Neural crest cell (in vitro differentiated cells): ENCODE measurements at regions not wholly inside any gene's neighbourhood (a gene's known extent, or its start where the extent isn't known, plus 50 kb on each side); places are given as distances from the start of the nearest gene placed in this dataset.

ENCODE experiments used
- DNase-seq: peaks from one replicate; pipeline ENCODE4 v3.0.0; 2021; ENCODE audit warnings: low read depth, mixed read lengths, low spot score
- H3K27ac Mint-ChIP-seq: one replicate; pipeline ENCODE4 v1.8.0; 2021; ENCODE audit warnings: mild to moderate bottlenecking, mixed read lengths; ENCODE audit not compliant: unreplicated experiment
- H3K27me3 Mint-ChIP-seq: 2 replicates; pipeline ENCODE4 v1.8.0; 2021; ENCODE audit warnings: low read depth, mild to moderate bottlenecking, mixed read lengths
- H3K36me3 Mint-ChIP-seq: 2 replicates; pipeline ENCODE4 v1.8.0; 2021; ENCODE audit warnings: low read depth, mild to moderate bottlenecking, mixed read lengths
- H3K4me1 Mint-ChIP-seq: 2 replicates; pipeline ENCODE4 v1.8.0; 2021; ENCODE audit warnings: mixed read lengths
- H3K4me3 Mint-ChIP-seq: one replicate; pipeline ENCODE4 v1.8.0; 2021; ENCODE audit warnings: mild to moderate bottlenecking, mixed read lengths
- H3K9me3 Mint-ChIP-seq: 2 replicates; pipeline ENCODE4 v1.8.0; 2021; ENCODE audit warnings: mixed read lengths
- TF ChIP-seq, protein P1 (sequence below): fragments of 200-600 bp; sonication (generic); conservative IDR thresholded peaks from 2 replicates; pipeline ENCODE4 v1.5.0; 2021; ENCODE audit warnings: antibody characterized with exemption, mild to moderate bottlenecking

DNA sequence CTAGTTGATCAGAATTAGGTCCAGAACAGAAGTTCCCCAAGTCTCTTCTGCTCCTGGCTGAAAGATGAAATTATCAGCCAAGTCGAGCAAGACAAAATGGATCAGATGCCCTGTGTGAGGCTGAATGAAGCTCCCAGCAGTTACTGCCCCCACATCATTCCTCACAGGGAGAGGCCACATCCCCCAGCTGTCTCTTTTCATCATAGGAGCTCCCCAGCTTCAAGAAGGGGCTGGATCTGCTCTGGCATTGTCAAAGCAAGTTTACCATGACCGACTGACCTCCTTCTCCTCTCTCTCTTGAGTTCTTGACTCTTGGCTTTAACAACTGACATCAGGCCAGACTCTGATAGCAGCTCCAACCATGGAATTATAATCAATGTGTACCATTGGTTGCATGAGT, 133.3 kb upstream of the RAD23B start:
- TF ChIP-seq, protein P1, sequence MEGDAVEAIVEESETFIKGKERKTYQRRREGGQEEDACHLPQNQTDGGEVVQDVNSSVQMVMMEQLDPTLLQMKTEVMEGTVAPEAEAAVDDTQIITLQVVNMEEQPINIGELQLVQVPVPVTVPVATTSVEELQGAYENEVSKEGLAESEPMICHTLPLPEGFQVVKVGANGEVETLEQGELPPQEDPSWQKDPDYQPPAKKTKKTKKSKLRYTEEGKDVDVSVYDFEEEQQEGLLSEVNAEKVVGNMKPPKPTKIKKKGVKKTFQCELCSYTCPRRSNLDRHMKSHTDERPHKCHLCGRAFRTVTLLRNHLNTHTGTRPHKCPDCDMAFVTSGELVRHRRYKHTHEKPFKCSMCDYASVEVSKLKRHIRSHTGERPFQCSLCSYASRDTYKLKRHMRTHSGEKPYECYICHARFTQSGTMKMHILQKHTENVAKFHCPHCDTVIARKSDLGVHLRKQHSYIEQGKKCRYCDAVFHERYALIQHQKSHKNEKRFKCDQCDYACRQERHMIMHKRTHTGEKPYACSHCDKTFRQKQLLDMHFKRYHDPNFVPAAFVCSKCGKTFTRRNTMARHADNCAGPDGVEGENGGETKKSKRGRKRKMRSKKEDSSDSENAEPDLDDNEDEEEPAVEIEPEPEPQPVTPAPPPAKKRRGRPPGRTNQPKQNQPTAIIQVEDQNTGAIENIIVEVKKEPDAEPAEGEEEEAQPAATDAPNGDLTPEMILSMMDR, result no peak
- Mint-ChIP-seq H3K4me3 (no peak overlapping the region), H3K27ac (no peak overlapping the region), H3K4me1 (peaks cover 39% of the 10 kb centered on the region), H3K36me3 (no peaks in the 10 kb centered on the region), H3K9me3 (peaks cover 7% of the 10 kb centered on the region), H3K27me3 (no peaks in the 10 kb centered on the region)
- DNase-seq, result no peak

DNA sequence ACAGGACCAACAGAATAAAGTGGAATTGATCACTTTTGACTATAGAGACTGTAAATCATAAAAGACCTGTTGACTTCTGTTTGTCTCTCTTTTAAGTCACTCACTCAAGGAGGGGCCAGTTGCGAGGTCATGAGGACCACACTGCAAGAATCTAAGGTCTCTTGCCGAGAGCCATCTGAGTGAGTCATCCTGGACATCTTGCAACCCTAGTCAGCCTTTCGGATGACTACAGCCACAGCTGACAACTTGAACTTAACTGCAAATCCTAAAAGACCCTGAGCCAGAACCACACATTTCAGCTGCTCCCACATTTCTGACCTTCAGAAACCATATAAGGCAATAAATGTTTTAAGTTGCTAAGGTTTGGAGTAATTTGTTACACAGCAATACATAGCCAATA, 129.7 kb upstream of the RAD23B start:
- H3K4me3 Mint-ChIP-seq, result no peak overlapping the region
- H3K4me1 Mint-ChIP-seq, result peaks cover 12% of the 10 kb centered on the region
- no peak overlapping the region for H3K27ac Mint-ChIP-seq
- H3K36me3 Mint-ChIP-seq, result no peaks in the 10 kb centered on the region
- peaks cover 7% of the 10 kb centered on the region for H3K9me3 Mint-ChIP-seq
- no peaks in the 10 kb centered on the region for H3K27me3 Mint-ChIP-seq
- TF ChIP-seq, protein P1, result no peak
- no peak for DNase-seq

DNA sequence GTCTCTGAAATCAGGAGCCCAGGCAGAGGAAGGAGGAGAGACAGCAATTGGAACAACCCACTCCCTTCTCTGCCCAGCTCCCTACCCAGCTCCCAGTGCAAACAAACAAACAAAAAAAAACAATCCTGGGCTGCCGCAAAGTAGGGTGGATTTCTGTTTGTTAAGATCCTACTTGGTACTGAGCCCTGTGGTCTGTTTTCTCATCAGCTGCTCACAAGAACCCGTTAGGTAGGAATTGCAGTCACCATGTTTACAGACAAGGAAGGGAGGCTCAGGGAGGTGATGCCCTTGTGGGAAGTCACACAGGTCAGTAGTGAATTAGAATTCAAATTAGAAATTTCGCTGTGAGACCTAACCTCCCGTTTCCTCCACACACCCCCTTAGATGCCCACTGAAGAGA, 128.8 kb upstream of the RAD23B start:
- Mint-ChIP-seq H3K27me3 (no peaks in the 10 kb centered on the region), H3K4me1 (peaks cover 12% of the 10 kb centered on the region), H3K36me3 (no peaks in the 10 kb centered on the region), H3K27ac (no peak overlapping the region), H3K4me3 (no peak overlapping the region), H3K9me3 (peaks cover 7% of the 10 kb centered on the region)
- no peak for DNase-seq
- TF ChIP-seq, protein P1, result no peak

DNA sequence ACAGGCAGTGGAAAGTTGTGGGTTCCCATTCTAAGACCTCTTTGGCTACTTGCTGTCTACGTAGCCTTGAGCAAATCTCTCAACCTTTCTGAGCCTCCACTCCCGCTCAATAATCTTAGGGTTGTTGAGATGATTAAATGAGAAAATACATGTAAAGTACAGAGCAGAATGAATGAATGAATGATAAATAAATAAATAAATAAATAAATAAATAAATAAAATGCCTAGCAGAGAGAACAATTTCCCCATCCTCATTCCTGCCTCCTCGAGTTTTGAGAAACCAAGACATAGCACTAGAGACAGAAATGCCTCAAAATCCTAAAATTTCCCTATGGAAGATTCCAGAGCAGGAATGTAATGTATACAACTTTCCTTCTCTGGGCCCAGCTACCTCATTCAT, 128.3 kb upstream of the RAD23B start:
- Mint-ChIP-seq H3K4me1 (peaks cover 12% of the 10 kb centered on the region), H3K27ac (no peak overlapping the region), H3K27me3 (no peaks in the 10 kb centered on the region), H3K36me3 (no peaks in the 10 kb centered on the region), H3K4me3 (no peak overlapping the region), H3K9me3 (peaks cover 7% of the 10 kb centered on the region)
- no peak for DNase-seq
- TF ChIP-seq, protein P1, result no peak

DNA sequence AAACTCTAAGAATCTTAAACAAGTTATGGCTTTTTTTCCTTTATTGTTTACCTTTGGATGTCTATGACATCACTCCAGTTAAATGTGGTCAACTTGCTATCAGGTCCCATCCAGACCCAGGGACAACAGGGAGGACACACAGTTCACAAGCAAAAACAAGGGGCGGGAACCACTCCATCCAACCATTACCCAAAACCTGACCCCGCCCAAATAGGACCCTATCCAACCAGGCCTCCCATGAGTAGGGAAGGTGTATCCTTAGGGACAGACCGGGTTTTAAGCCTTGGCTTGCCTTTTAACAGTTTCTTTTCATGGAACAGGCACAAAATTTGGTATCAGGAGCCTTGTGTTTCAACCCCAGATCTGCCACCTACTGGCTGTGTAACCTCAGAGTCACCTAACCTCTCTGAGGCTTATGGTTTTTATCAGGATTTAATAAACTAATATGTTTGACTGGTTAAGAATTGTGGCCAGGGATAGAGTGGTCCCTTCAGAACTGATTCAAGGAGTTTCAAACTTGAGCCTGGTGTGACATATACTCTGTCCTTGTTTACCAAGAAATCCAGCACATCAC, 127.7 kb upstream of the RAD23B start:
- TF ChIP-seq, protein P1, result peak; percentile 20
- peaks cover 6% of the 10 kb centered on the region for H3K4me1 Mint-ChIP-seq
- no peak overlapping the region for H3K27ac Mint-ChIP-seq
- no peaks in the 10 kb centered on the region for H3K27me3 Mint-ChIP-seq
- DNase-seq, result no peak
- peaks cover 5% of the 10 kb centered on the region for H3K9me3 Mint-ChIP-seq
- no peaks in the 10 kb centered on the region for H3K36me3 Mint-ChIP-seq
- H3K4me3 Mint-ChIP-seq, result no peak overlapping the region
